Thyroid gland (tissue), 4 donors: ENCODE measurements at regions not wholly inside any gene's neighbourhood (a gene's known extent, or its start where the extent isn't known, plus 50 kb on each side); places are given as distances from the start of the nearest gene placed in this dataset.

Source experiments
- POLR2A ChIP-seq, 2 donors: fragments of 450-650 bp; IDR thresholded peaks; one replicate each; pipeline ENCODE4 v1.6.1; 2017; ENCODE audit warnings: antibody characterized with exemption in 2 of 2, mild to moderate bottlenecking in 2 of 2, moderate library complexity in 1 of 2
- TF ChIP-seq, protein P1 (sequence below), 6 experiments: fragments of 200-600 bp in 3 of 6; fragments of 450-650 bp in 3 of 6; sonication (generic) in 3 of 6; IDR thresholded peaks; one replicate each; pipeline ENCODE4 v1.5.1; 2016 to 2019; ENCODE audit warnings: antibody characterized with exemption in 6 of 6, mild to moderate bottlenecking in 2 of 6, inconsistent platforms in 1 of 6, moderate library complexity in 1 of 6

DNA sequence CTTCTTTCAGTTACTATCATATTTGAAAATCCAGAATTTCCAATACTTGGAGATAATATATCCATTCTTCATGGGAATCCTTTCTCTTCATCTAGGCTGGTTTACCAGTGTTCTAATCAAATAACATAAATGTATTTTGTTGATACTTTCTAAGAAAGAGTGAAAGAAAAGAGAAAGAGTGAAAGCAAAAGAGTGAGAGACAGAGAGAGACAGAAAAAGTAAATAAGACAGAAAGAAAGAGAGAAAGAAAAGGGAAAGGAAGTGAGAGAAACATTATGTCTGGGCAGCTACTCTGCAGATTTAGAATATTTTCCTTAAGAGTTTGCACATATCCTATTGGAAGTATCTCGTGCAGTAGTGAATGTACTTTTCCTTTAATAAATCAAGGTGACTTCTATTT lies 781.0 kb upstream of the GJE1 start:
- TF ChIP-seq, protein P1, sequence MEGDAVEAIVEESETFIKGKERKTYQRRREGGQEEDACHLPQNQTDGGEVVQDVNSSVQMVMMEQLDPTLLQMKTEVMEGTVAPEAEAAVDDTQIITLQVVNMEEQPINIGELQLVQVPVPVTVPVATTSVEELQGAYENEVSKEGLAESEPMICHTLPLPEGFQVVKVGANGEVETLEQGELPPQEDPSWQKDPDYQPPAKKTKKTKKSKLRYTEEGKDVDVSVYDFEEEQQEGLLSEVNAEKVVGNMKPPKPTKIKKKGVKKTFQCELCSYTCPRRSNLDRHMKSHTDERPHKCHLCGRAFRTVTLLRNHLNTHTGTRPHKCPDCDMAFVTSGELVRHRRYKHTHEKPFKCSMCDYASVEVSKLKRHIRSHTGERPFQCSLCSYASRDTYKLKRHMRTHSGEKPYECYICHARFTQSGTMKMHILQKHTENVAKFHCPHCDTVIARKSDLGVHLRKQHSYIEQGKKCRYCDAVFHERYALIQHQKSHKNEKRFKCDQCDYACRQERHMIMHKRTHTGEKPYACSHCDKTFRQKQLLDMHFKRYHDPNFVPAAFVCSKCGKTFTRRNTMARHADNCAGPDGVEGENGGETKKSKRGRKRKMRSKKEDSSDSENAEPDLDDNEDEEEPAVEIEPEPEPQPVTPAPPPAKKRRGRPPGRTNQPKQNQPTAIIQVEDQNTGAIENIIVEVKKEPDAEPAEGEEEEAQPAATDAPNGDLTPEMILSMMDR (IDR thresholded peaks at IDR 0.05): no peak
- TF ChIP-seq POLR2A (IDR thresholded peaks at IDR 0.05): no peak
